HG03159 (cell line): ENCODE measurements at regions not wholly inside any gene's neighbourhood (a gene's known extent, or its start where the extent isn't known, plus 50 kb on each side); places are given as distances from the start of the nearest gene placed in this dataset.
"Not testable (repeated sequence)": the region's sequence is repeated elsewhere in the genome, so short reads cannot be mapped to it uniquely, and the experiment has no call there.

Source experiments
- ATAC-seq: cut with Tn5 transposase; IDR thresholded peaks from one replicate; pipeline ENCODE4 v1.9.1; 2021; ENCODE audit warnings: mild to moderate bottlenecking, moderate library complexity; ENCODE audit not compliant: unreplicated experiment

DNA sequence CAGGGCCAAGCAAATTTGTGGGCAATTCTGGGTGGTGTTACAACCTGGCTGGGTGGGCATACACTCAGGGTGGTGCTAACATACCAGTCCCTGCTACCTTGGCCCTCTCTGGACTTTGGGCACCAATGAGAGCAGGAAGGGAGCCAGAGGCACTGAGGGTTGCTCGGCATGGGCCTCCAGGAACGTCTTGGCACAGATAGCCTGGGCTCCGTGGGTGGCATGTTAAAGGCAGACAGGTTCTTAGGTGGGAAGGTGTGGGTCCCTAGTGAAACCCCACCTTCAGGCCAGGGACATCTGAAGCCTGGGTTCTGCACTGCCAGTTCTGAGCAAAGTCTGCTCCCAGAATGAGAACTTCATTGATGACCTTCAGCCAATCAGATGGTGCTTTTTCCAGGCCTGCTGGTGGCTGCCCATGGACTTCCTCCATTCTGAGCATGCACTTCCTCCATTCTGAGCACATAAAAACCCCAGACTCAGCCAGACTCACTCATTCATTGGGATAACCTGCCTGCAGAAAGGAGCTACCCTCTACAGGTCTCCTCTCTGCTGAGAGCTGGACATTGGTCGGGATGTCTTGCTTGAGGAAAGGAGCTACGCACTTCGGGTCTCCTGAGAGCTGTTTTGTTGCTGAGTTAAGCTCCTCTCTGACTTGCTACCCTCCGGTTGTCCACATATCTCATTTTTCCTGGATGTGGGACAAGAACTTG is 2567.1 kb downstream of the PCDH9 start:
- no peak for ATAC-seq

- ATAC-seq = no peak
Measured at GRCh38 chr13:64648293-64648692, 2581.8 kb downstream of the PCDH9 start.

- ATAC-seq = no peak
Measured at GRCh38 chr13:64643066-64643465, 2587.1 kb downstream of the PCDH9 start.

DNA sequence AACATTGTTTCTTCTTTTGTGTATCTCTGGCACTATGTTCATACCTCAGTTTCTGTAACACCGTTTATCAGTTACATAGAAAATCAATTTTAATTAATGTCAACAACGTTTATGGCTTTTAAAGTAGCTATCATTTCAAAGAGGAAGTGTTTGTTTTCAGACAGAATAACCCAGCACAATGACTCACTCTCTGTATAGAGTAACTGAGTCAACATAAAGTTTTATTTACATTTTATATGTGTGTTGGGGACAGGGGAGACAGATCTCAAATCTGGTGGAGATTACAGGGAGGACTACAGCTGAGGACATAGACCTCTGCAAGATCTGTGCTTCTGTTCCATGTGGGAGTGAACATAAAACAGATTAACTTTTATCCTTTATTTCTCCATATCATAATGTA is 2590.1 kb downstream of the PCDH9 start:
- ATAC-seq = no peak

DNA sequence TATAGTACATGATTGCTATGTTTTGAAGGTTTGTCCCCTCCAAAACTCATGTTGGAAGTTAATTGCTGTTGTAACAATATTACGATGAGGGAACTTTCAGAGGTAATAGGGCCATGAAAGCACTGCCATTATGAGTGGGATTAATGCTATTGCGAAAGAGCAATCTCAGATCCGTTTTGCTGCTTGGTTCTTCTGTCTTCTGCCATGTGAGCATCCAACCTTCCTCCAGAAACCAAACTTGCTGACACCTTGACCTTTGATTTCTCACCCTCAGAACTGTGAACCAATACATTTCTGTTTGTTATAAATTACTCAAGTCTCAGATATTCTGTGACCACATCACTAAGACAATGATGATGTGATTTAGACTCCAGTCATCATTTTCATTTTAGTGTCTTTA is 2590.9 kb downstream of the PCDH9 start:
- no peak for ATAC-seq

DNA sequence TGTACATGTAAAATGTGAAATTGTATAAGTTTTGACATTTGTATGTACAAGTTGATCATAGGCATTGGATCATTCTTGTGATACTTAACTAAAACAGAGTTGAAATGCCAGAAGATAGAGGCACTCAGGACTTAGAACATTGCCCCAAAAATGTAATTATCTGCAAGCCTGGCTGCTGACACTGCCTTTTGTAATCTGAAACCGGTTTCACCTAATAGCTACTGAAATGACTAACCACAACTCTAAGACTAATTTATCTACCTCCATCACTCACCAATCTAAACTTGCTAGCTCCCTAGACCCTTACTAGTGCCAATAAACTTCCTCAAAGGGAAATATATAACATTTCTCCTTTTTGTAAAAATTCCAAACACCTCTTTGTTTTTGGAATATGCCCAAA is 2596.2 kb downstream of the PCDH9 start:
- ATAC-seq = no peak

DNA sequence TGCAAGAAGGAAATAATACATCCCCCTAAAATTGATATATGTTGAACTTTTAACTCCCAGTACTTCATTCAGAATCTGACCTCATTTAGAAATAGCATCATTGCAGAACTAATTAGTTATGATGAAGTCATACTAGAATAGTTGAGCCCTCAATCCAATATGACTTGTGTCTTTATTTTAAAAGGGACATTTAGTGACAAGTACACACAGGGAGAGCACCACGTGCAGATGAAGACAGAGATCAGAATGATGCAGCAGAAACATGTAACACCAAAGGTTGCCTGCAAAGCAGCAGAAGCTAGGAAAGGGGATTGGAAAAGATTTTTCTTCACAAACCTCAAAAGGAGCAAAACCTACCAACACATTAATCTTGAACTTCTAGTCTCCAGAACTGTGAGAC is 2602.5 kb downstream of the PCDH9 start:
- no peak for ATAC-seq

GRCh38 chr13:64626105-64626504 is 2604.0 kb downstream of the PCDH9 start:
- ATAC-seq = no peak

- ATAC-seq = no peak
Measured at GRCh38 chr13:64617231-64617630, 2612.9 kb downstream of the PCDH9 start.

DNA sequence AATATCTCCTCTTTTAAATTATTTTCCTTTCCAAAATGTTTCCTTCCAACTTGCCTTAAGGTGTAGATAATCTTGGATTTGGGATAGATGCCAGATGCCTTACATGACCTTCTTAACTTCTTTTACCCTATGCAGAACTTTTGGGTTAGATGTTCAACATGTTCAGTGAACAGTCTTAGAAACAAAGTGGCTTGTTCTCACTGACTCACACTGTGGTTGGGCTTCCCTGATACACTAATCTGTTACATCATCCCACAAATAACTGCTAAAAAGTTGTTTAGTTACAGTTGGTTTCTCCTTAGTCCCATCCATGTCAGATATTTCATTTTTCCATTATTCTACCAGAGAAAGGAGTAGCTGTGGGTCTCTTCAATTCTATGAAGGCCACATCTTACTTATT is 2638.2 kb downstream of the PCDH9 start:
- ATAC-seq = no peak

- ATAC-seq = no peak
Measured at GRCh38 chr13:64579331-64579730, 2650.8 kb downstream of the PCDH9 start.

- ATAC-seq = no peak
Measured at GRCh38 chr13:64568748-64569147, 2661.4 kb downstream of the PCDH9 start.

DNA sequence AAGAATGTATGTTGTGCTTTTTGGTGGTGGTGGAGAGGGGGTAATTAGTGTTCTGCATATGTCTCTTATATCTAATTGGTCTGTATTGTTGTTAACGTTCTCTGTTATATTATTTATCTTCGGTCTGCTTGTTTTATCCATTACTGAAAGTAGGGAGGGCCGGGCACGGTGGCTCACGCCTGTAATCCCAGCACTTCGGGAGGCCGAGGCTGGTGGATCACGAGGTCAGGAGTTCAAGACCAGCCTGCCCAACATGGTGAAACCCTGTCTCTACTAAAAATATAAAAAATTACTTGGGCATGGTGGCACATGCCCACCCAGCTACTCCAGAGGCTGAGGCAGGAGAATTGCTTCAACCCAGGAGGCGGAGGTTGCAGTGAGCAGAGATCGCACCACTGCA is 2672.1 kb downstream of the PCDH9 start:
- ATAC-seq = not testable (repeated sequence)

- ATAC-seq = no peak
Measured at GRCh38 chr13:64556376-64556775, 2673.8 kb downstream of the PCDH9 start.

DNA sequence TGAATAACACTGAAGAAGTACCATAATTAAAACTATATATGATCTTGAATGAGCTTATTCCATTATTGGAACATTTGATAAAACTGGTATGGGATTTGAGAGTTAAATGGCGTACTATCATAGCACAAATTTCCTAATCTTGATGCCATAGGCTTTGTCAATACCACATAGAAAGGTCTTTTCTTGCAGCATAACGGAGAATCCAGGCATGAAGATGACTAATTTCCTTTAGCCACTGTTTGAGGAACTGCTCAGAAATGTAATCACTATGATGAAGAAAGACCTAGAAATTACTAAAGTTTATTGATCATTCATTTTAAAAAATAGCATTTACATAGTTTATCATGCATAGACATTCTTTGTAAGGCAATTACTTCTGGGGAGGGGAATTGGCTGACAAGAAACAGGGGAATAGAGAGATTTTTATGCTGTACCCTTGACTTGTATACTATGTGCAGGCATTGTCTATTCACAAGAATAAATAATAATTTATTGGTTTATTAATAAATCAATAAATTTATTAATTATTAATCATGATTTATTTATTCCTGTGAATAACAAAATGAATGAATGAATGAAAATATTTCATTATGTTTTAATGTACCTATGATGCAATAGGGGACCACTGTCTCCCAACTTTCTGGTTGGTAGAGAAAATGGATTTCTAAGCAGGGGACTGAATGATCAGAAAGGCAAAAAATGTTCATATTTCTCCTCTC is 2676.6 kb downstream of the PCDH9 start:
- no peak for ATAC-seq

- ATAC-seq = no peak
Measured at GRCh38 chr13:64551755-64552154, 2678.4 kb downstream of the PCDH9 start.

DNA sequence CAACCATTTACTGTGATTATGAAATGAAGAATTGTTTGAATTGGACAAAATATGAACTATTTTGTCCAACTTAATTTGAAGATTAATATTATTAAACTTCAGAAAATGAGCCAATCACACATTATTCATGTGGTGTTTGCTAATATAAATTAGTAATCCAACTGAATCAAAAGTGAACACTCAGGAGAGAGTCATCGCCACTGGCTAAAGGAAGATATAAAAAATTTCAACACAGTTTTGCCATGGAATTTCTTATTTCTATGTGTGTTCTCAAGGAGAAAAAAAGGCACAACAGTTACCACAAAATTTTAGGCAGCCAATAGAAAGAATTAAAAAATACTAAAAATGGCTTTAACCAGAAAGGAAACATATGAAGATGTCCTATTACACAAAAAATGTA is 2683.8 kb downstream of the PCDH9 start:
- ATAC-seq = no peak

DNA sequence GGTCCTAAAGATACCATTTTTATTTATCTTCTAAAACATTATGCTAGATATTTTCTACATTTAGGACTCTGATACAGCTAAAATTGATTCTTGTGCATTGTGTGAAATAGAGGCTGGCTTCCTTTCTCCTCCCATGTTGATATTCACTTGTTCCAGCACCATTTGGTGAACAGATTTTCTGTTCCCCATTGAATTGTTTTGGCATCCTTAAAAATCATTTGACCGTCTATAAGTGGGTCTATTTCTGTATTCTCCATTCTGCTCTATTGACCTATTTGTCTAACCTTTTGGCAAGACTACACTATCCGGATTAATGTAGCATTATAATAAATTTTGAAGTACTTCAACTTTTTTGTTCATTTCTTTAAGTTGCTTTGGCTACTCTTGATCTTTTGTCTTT is 2689.2 kb downstream of the PCDH9 start:
- no peak for ATAC-seq

- ATAC-seq = no peak
Measured at GRCh38 chr13:64540468-64540867, 2689.7 kb downstream of the PCDH9 start.

GRCh38 chr13:64538711-64539110 is 2691.4 kb downstream of the PCDH9 start:
- ATAC-seq = no peak

- ATAC-seq = no peak
Measured at GRCh38 chr13:64534302-64534701, 2695.8 kb downstream of the PCDH9 start.

GRCh38 chr13:64531400-64531799 is 2698.7 kb downstream of the PCDH9 start:
- ATAC-seq = no peak
